ENCODE measurements at regions not wholly inside any gene's neighbourhood (a gene's known extent, or its start where the extent isn't known, plus 50 kb on each side); places are given as distances from the start of the nearest gene placed in this dataset.

- TF ChIP-seq CTCF (IDR thresholded peaks at IDR 0.05) (no peak), POLR2AphosphoS5 (IDR thresholded peaks at IDR 0.05) (no peak)
These were observed 87.0 kb upstream of the TLE1 start for GRCh38 chr9:81776390-81776789.
